HG03378 (cell line): ENCODE measurements at regions not wholly inside any gene's neighbourhood (a gene's known extent, or its start where the extent isn't known, plus 50 kb on each side); places are given as distances from the start of the nearest gene placed in this dataset.
A peak's percentile ranks its signal among the peaks of the same experiment; 100 is the strongest.

Experiments used
- ATAC-seq: cut with Tn5 transposase; IDR thresholded peaks from one replicate; pipeline ENCODE4 v1.9.1; 2021; ENCODE audit warnings: mild to moderate bottlenecking, moderate library complexity; ENCODE audit not compliant: unreplicated experiment

DNA sequence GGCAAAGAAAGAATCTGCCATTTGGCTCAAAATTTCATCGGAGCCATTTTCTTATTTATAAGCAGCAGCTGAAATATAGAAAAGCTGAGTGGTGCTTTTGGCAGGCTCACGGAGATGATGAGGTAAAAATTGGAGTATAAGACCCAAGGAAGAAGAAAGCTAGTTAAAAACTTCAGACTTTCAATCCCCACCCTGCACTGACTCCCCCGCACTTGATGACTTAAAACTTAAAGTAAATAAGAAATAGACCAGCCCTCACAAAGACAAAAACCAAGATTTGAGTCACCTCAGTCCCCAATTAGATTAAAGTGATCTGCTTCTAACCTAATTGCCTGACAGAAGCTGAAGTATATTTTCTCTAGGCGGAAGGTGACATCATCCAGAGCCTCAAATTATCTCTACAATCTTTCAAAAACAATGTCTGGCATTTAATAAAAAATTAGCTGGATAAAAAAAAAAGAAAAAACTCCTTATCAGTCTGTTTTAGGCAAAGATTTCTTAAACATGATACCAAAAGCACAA lies 124.0 kb upstream of the PJA2 start:
- ATAC-seq, result no peak

DNA sequence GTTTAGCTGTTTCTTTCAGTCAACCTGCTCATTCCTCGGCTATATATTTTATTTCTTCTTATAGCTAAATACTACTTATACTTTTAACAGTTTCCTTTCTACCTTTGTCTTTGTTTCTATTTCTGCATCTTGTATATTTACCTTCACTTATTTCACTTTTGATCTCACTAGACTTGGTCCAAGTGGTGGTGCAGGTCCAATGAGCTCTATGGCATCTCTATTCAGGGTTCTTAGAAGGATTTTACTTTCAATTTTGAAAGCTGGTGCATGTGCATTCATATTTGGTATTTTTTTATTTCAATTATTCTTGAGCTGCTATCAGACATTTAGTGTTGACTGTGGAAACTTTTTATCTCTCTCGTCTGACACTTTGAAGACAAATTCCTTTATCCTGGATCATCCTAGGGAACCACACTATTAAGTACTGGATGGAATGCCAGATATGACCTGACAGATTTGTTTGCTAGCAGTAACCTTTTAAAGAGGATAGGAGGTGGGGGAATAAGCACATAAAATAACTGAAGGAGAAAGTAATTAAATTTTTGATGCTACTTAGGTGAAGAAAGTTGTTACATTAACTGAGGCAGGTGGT lies 123.1 kb upstream of the PJA2 start:
- no peak for ATAC-seq

- no peak for ATAC-seq
Measured at GRCh38 chr5:109531262-109531661, 121.5 kb upstream of the PJA2 start.

GRCh38 chr5:109529987-109530386 lies 120.2 kb upstream of the PJA2 start:
- ATAC-seq, result no peak

DNA sequence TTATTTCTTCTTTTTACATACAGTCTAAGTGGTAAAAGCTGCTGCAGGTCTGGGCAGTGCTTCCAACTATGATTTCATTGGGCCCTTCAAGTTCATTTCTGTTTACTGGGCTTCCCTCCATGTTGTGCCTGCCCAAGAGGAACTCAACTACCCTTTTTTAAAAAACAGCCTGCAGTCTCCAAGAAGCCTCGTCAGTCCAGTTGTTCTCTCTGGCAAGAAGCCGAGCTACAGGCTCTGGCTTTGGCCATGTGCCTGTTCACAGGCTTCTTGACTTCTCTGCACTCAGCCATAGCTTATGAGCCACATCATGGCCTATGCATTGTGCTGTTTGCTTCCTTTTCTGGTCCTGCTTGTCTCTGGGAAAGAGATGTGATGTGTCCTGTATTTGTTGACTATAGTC lies 119.7 kb upstream of the PJA2 start:
- no peak for ATAC-seq

GRCh38 chr5:109524555-109524954 lies 114.8 kb upstream of the PJA2 start:
- ATAC-seq, result no peak

DNA sequence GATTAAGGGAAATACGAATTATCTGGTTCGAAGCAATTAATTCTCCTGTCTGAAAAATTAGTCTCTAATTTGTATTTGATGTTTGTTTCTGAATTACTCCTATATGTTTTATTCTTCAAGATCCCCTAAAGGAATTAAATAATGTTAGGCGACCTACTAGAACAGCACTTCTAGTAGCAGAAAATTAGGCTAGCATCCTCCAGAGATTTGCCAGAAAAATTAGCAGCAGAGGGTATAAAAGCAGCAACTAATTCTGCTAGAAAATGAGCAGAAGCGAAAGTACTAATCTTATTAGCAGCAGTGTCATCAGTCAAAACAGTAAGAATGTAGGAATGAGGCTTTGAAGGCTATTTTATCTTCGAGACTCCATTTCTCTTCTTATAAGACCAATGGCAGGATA lies 114.3 kb upstream of the PJA2 start:
- ATAC-seq, result no peak

DNA sequence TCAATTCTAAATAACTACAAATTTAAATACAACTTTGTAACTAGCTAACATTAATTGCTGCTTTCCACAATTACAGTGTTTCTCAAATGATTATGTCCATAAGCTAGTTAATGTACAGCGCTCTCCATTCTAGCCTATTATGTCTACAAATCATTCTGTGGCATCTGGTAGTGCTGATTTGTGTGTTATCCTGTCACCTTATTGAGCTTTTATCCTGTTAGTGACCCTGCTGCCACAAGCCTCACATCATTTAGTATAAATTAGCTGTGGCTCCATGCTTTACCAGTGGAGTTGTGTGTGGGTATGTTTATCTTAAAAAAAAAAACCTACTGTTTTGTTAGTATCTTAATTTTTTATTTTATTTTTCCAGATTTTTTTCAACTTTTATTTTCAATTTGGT lies 112.6 kb upstream of the PJA2 start:
- ATAC-seq, result no peak

- ATAC-seq, result no peak
Measured at GRCh38 chr5:109519416-109519815, 109.6 kb upstream of the PJA2 start.

- ATAC-seq, result no peak
Measured at GRCh38 chr5:109516390-109516789, 106.6 kb upstream of the PJA2 start.

- ATAC-seq, result no peak
Measured at GRCh38 chr5:109511980-109512734, 102.4 kb upstream of the PJA2 start.

GRCh38 chr5:109506556-109506955 lies 96.8 kb upstream of the PJA2 start:
- no peak for ATAC-seq

DNA sequence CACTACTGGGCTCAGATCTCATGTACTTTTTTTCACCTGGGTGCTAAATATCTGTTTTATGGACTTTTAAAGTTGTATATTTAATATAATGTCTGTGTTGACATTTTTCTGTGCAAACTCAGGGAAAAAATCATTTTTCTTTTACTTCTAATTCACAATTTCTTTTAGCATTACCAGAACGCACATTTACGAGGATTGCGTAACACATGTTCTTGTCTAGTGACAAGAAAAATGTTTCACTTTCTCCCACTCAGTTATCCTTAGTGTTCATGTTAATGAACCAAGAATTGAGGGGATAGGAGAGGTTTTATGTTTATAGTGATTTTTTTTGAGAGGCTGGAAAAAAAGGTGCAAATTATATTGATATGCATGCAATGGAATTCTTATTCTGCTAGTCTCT lies 86.3 kb upstream of the PJA2 start:
- no peak for ATAC-seq

DNA sequence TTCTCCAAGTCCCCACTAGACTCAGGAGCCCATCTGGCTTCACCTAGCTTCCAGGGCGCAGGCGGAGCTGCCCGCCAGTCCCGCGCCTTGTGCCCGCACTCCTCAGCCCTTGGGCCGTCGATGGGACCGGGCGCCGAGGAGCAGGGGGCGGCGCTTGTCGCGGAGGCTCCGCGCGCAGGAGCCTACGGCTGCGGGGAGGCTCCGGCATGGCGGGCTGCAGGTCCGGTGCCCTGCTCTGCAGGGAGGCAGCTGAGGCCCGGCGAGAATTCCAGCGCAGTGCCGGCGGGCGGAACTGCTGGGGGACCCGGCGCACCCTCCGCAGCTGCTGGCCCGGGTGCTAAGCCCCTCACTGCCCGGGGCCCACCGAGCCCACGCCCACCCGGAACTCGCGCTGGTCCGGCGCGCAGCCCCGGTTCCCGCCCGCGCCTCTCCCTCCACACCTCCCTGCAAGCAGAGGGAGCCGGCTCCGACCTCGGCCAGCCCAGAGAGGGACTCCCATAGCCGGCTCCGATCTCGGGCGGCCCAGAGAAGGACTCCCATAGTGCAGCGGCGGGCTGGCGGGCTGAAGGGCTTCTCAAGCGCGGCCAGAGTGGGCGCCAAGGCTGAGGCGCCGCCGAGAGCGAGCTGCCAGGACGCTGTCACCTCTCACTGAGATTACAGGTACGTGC lies 78.1 kb upstream of the PJA2 start:
- ATAC-seq, result no peak

GRCh38 chr5:109486200-109486804 lies 76.5 kb upstream of the PJA2 start:
- ATAC-seq, result no peak

DNA sequence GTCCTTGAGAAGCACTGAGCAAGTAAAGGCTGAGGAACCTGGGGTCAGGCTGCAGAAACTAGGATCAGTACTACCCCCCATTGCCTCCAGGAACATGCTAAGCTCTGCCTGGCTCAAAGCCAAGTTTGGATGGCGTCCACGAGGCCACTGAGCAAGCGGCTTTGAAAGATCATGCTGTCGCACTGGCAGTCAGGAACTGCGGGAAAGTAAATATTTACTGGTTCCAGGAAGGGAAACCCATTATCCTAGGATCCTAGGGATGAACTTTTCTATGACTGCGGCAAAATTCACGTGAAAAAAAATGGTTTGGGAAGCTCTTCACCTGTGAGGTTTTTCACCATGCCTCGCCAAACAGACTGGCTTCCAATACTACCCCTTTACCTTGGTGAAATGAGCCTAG lies 75.3 kb upstream of the PJA2 start:
- ATAC-seq, result no peak

- no peak for ATAC-seq
Measured at GRCh38 chr5:109484597-109484996, 74.8 kb upstream of the PJA2 start.

DNA sequence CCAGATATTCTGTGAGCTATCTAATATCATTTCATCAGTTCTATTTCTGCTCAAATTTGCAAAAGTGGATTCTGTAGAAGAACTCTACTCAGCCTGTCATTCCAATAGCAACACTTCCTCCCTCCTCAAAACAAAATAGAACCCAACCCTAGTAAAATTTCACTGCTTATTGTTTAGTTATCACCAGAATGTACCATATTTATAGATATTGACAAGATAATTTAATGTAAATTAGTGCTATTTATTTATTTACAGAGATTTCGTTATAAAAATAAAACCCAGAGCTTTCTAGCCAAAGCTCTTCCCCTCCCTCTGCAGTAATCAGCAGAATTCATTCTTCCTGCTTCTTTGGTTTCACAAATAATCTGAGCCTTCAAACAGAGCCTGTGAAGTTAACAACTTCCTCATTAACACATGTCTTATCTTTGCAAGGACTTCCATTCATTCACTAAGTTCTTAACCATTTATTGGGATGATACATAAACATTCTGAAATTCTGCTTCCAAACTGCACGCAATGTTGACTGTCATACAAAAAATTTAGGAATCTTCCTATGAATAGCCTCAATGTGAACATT lies 73.7 kb upstream of the PJA2 start:
- ATAC-seq, result no peak

DNA sequence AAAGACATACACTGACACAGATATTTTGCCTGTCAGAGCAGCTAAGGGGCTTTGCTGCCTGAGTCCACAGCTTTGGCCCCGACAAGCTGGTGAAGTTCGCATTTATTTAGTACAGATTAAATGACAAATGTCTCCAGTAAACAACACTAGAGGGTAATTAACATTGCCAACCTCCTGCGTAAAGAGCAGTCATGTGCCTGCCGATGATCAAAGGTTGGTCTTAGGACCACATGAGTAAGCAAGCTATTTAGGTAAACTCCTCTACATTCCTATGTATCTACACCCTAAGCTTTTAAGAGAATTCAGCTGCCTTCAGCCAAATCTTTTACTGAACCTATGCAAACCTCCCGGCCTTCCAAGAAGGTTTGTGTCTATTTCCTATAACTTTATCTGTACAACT lies 73.0 kb upstream of the PJA2 start:
- no peak for ATAC-seq

GRCh38 chr5:109479260-109479860 lies 69.6 kb upstream of the PJA2 start:
- peak; percentile 49 for ATAC-seq

DNA sequence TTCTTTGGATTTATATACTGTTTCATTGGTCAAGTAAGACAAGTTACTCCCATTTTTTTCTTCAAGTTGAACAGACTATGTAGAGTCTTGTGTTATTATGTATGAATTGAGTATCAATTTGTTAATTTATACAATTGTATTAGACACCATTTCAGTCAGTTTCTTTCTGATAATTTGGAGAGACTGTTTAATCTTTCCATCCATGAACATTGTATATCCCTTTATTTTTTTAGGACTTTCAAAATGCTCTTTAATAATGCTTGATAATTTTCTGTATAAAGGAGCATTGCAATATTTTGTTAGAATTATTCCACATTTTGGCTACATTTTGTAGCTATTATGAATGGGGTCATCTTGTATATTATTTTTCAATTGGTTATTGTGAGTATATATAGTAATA lies 69.1 kb upstream of the PJA2 start:
- ATAC-seq, result no peak
